HL-60 (cell line): ENCODE measurements at regions not wholly inside any gene's neighbourhood (a gene's known extent, or its start where the extent isn't known, plus 50 kb on each side); places are given as distances from the start of the nearest gene placed in this dataset.

Experiments used
- DNase-seq, 2 experiments: peaks; one replicate each; pipeline ENCODE4 v3.0.0-alpha.2; 2010 to 2020; ENCODE audit warnings: low read depth in 1 of 2, low spot score in 1 of 2
- H3K27ac ChIP-seq: fragments of 250-450 bp; sonication (Bioruptor Pico); replicated peaks from 2 replicates; pipeline ENCODE4 v1.5.1; 2020; ENCODE audit warnings: mild to moderate bottlenecking, moderate library complexity
- H3K27me3 ChIP-seq: fragments of 250-450 bp; sonication (Bioruptor Pico); 2 replicates; pipeline ENCODE4 v1.5.1; 2021; ENCODE audit warnings: mild to moderate bottlenecking, moderate library complexity; ENCODE audit not compliant: insufficient read depth, poor library complexity, severe bottlenecking
- H3K4me3 ChIP-seq: replicated peaks from 2 replicates; pipeline ENCODE4 v1.5.1; 2011; ENCODE audit warnings: mild to moderate bottlenecking, control low read depth, low read length; ENCODE audit not compliant: insufficient read depth
- GABPA ChIP-seq: IDR thresholded peaks from 2 replicates; pipeline ENCODE4 v1.6.1; 2012; ENCODE audit warnings: low read depth
- POLR2AphosphoS5 ChIP-seq: IDR thresholded peaks from 2 replicates; pipeline ENCODE4 v1.6.1; 2012; ENCODE audit warnings: low read depth
- SPI1 ChIP-seq: IDR thresholded peaks from 2 replicates; pipeline ENCODE4 v1.6.1; 2012; ENCODE audit warnings: low read depth, mild to moderate bottlenecking, borderline replicate concordance
- TF ChIP-seq, protein P1 (sequence below): IDR thresholded peaks from one replicate; pipeline ENCODE4 v1.5.1; 2011; ENCODE audit warnings: low read length, control low read depth, inconsistent platforms; ENCODE audit not compliant: insufficient read depth
- TF ChIP-seq, protein P2 (sequence below): IDR thresholded peaks from 2 replicates; pipeline ENCODE4 v1.6.1; 2012; ENCODE audit warnings: low read depth; ENCODE audit not compliant: insufficient replicate concordance

DNA sequence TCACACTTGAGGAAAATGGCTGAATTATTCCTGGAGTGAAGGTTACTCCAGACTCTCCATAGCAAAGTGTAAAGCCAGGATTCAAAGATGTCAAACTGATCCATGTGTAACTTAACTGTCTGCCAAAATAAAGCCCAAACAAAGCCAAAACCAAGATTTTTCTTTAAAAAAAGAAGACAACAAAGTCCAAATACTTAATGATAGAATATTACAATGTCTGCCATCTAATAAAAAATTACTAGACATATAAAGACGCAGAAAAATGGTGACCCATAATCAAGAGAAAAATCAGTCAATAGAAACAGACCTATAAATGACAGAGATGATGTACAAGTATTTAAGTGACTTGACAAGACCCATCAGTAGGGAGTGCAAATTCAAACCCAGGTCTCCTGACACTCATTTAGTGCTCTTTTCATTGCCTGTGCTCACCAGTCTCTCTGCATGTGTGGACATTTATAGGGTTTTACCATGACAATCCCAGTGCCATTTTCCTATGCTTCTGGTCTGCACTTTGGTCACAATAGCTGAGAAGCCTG is 85.1 kb upstream of the HES1 start:
- no peak overlapping the region for H3K4me3 ChIP-seq
- no peak for DNase-seq

DNA sequence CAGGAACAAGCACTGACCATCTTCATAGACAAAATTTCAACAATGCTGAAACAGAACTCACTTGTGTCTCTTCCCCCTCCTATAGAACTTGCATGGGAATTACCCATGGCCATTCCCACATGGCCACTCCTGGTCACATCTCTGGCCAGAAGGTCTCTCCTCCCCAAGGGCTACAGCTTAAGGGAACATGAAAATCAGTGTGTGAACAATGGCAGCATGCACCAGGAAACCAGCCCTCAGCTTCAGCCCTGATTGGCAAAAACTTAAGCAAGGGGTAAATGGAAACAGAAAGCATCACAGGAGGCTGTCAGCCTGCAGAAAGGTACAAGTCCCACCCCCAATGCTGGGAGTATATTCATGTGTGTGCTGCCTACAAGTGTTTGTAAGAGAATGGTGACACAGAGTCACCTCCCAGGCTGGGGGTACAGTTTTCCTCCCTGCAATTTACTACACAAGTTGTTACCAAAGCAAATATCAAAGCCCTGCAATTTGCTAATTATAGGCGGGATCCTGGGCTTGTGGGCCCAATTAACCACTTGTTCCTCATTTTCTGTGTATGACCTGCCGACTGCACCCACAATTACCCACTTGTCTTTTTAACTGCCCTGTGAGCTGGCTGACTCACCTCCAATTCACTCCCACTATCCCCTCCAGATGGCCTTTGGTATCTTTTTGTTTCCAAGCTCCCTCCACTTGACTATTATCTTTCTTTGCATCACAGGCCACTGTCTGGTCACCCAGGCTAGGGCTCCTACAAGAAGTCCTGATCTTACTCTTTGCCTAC is 84.4 kb upstream of the HES1 start:
- Histone ChIP-seq H3K4me3 (no peak overlapping the region), H3K27me3 (no peaks in the 10 kb centered on the region), H3K27ac (no peak overlapping the region)
- peak; percentile 72 to 73 for DNase-seq
- TF ChIP-seq GABPA, result no peak
- TF ChIP-seq, protein P1, sequence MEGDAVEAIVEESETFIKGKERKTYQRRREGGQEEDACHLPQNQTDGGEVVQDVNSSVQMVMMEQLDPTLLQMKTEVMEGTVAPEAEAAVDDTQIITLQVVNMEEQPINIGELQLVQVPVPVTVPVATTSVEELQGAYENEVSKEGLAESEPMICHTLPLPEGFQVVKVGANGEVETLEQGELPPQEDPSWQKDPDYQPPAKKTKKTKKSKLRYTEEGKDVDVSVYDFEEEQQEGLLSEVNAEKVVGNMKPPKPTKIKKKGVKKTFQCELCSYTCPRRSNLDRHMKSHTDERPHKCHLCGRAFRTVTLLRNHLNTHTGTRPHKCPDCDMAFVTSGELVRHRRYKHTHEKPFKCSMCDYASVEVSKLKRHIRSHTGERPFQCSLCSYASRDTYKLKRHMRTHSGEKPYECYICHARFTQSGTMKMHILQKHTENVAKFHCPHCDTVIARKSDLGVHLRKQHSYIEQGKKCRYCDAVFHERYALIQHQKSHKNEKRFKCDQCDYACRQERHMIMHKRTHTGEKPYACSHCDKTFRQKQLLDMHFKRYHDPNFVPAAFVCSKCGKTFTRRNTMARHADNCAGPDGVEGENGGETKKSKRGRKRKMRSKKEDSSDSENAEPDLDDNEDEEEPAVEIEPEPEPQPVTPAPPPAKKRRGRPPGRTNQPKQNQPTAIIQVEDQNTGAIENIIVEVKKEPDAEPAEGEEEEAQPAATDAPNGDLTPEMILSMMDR, result no peak
- peak; percentile 35; the same call in 1 of the 2 replicates for TF ChIP-seq SPI1
- TF ChIP-seq POLR2AphosphoS5, result peak; percentile 82
- TF ChIP-seq, protein P2, sequence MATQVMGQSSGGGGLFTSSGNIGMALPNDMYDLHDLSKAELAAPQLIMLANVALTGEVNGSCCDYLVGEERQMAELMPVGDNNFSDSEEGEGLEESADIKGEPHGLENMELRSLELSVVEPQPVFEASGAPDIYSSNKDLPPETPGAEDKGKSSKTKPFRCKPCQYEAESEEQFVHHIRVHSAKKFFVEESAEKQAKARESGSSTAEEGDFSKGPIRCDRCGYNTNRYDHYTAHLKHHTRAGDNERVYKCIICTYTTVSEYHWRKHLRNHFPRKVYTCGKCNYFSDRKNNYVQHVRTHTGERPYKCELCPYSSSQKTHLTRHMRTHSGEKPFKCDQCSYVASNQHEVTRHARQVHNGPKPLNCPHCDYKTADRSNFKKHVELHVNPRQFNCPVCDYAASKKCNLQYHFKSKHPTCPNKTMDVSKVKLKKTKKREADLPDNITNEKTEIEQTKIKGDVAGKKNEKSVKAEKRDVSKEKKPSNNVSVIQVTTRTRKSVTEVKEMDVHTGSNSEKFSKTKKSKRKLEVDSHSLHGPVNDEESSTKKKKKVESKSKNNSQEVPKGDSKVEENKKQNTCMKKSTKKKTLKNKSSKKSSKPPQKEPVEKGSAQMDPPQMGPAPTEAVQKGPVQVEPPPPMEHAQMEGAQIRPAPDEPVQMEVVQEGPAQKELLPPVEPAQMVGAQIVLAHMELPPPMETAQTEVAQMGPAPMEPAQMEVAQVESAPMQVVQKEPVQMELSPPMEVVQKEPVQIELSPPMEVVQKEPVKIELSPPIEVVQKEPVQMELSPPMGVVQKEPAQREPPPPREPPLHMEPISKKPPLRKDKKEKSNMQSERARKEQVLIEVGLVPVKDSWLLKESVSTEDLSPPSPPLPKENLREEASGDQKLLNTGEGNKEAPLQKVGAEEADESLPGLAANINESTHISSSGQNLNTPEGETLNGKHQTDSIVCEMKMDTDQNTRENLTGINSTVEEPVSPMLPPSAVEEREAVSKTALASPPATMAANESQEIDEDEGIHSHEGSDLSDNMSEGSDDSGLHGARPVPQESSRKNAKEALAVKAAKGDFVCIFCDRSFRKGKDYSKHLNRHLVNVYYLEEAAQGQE, result no peak

More for the DNA sequence above, 85.1 kb upstream of the HES1 start:
- Histone ChIP-seq H3K27me3 (no peaks in the 10 kb centered on the region), H3K27ac (no peak overlapping the region)
- TF ChIP-seq, protein P2, result no peak
- TF ChIP-seq, protein P1, result no peak
- no peak for TF ChIP-seq SPI1
- no peak for TF ChIP-seq POLR2AphosphoS5
- no peak for TF ChIP-seq GABPA

DNA sequence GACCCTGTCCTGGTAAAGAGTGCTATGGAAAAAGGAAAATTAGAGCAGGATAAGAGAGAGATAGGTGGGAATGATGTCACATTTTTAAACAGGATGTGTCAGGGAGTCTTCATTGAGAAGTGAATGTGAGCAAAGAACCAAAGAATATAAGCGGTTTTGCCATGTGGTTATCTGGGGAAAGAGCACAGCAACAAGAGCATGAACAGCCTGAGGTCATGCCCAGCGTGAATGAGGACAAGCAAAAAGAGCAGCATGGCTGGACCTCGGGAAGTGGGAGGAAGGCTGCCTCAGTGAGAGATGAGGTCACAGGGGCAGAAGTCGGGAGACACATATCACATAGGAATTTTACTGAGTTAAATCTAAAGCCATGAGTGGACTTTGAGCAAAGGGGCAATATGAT is 82.8 kb upstream of the HES1 start:
- TF ChIP-seq POLR2AphosphoS5 (no peak), SPI1 (no peak), GABPA (no peak)
- TF ChIP-seq, protein P1, result no peak
- TF ChIP-seq, protein P2, result no peak
- H3K4me3 ChIP-seq, result no peak overlapping the region
- no peak for DNase-seq
- no peaks in the 10 kb centered on the region for H3K27me3 ChIP-seq
- no peak overlapping the region for H3K27ac ChIP-seq
